HT-29 (cell line): ENCODE measurements at regions not wholly inside any gene's neighbourhood (a gene's known extent, or its start where the extent isn't known, plus 50 kb on each side); places are given as distances from the start of the nearest gene placed in this dataset.
"Not testable (repeated sequence)": the region's sequence is repeated elsewhere in the genome, so short reads cannot be mapped to it uniquely, and the experiment has no call there.

Source experiments
- DNase-seq: peaks from one replicate; pipeline ENCODE4 v3.0.0-alpha.2; 2015; ENCODE audit warnings: low spot score

- DNase-seq: no peak
Observed at GRCh38 chr16:60681043-60681442, 1355.2 kb downstream of the CDH8 start.

- DNase-seq: no peak
Observed at GRCh38 chr16:60675022-60675421, 1361.2 kb downstream of the CDH8 start.

GRCh38 chr16:60674241-60674640, 1362.0 kb downstream of the CDH8 start:
- no peak for DNase-seq

GRCh38 chr16:60655514-60656153, 1380.6 kb downstream of the CDH8 start:
- DNase-seq: no peak

- no peak for DNase-seq
Observed at GRCh38 chr16:60651346-60651745, 1384.9 kb downstream of the CDH8 start.

- DNase-seq: no peak
Observed at GRCh38 chr16:60648290-60648689, 1387.9 kb downstream of the CDH8 start.

- not testable (repeated sequence) for DNase-seq
Observed at GRCh38 chr16:60647388-60647787, 1388.8 kb downstream of the CDH8 start.

GRCh38 chr16:60646631-60647030, 1389.6 kb downstream of the CDH8 start:
- DNase-seq: no peak

GRCh38 chr16:60645541-60645940, 1390.7 kb downstream of the CDH8 start:
- no peak for DNase-seq

GRCh38 chr16:60642956-60643355, 1393.3 kb downstream of the CDH8 start:
- no peak for DNase-seq

GRCh38 chr16:60641067-60641665, 1395.1 kb downstream of the CDH8 start:
- DNase-seq: no peak

GRCh38 chr16:60640038-60640437, 1396.2 kb downstream of the CDH8 start:
- DNase-seq: no peak

GRCh38 chr16:60636636-60637035, 1399.6 kb downstream of the CDH8 start:
- not testable (repeated sequence) for DNase-seq

- peak; percentile 10 for DNase-seq
Observed at GRCh38 chr16:60636117-60636516, 1400.1 kb downstream of the CDH8 start.

- no peak for DNase-seq
Observed at GRCh38 chr16:60635548-60635947, 1400.7 kb downstream of the CDH8 start.

GRCh38 chr16:60611844-60612243, 1424.4 kb downstream of the CDH8 start:
- no peak for DNase-seq

- no peak for DNase-seq
Observed at GRCh38 chr16:60608971-60609370, 1427.3 kb downstream of the CDH8 start.

- not testable (repeated sequence) for DNase-seq
Observed at GRCh38 chr16:60605652-60606051, 1430.6 kb downstream of the CDH8 start.

- DNase-seq: no peak
Observed at GRCh38 chr16:60605176-60605575, 1431.1 kb downstream of the CDH8 start.

GRCh38 chr16:60586493-60586892, 1449.7 kb downstream of the CDH8 start:
- DNase-seq: no peak

GRCh38 chr16:60582528-60582927, 1453.7 kb downstream of the CDH8 start:
- DNase-seq: no peak

GRCh38 chr16:60566901-60567300, 1469.3 kb downstream of the CDH8 start:
- DNase-seq: no peak

- no peak for DNase-seq
Observed at GRCh38 chr16:60564588-60564987, 1471.7 kb downstream of the CDH8 start.

- DNase-seq: no peak
Observed at GRCh38 chr16:60563166-60563565, 1473.1 kb downstream of the CDH8 start.
